ENCODE measurements at regions not wholly inside any gene's neighbourhood (a gene's known extent, or its start where the extent isn't known, plus 50 kb on each side); places are given as distances from the start of the nearest gene placed in this dataset.

DNA sequence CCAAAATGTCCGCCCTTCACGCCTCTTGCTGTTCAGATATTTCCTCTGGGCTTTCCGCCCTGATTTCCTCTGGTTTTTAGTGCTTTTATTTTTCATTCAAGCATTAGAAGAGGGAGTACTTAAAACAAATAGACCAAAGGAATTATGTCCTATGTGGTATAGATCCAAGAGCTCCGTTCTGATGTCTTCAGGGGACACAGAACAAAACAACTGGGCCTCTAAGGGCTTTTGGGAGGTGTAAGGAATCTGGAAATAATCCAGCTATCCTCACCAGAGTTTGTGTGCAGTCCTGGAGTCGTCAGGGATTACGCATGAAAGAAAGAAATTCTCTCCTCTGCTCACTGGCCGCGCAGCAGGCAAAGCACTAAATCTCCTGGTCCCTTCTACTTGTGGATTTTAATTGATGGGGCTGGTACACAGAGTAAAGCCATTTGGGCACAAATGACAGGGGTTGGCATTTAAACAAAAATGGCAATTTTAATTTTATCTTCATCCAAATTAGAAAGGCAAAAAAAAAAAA is 999.2 kb downstream of the ADGRL3 start:
- DNase-seq, result no peak

DNA sequence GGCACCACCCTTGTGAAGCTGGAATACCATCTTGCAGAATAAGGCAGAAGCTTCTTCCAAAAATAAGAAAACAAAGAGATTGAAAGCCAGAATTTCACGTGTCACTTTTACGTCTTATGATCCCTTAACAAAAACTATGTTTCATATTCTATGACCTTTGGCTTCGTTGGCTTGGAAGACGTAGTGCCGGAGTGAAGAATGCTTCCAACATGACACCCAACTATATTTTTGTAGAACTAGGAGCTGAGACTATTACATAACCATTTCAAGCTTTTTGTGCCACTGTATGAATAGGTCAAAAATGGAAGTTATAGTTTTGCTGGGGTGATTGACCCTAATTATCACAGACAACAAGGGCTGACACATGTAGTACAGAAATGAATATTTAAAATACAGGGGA is 996.2 kb downstream of the ADGRL3 start:
- no peak for DNase-seq

DNA sequence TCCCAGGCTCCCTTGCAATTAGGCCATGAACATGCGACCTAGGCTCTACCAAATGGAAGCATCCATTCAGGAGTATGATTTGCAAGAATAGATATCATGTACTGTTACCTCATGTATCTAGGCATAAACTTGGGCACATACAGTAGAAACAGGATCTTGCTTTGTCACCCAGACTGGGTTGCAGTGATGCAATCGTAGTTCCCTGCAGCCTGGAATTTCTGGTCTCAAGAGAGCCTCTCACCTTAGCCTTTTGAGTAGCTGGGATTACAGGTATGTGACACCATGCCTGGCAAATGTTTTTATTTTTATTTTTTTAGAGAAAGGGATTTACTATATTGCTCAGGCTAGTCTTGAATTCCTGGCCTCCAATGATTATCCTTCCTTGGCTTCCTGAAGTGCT is 994.2 kb downstream of the ADGRL3 start:
- no peak for DNase-seq

DNA sequence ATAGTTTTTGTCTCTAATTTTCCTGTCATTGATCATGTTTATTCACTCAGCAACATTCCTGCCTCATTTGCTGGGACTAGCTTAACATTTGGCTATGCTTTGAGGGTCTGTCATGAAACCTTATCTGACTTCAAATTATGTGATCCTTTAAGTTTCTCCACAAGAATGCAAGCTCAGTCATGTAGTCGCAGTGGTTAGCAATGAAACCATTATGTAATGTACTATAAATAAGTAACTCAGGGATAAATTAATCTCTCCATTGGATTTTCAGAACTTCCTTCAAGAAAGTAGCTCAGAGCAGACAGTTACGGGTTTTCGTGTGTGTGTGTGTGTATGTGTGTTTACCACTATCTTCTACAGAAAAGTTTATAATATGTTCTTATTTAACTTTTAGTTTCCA is 993.6 kb downstream of the ADGRL3 start:
- DNase-seq, result no peak

DNA sequence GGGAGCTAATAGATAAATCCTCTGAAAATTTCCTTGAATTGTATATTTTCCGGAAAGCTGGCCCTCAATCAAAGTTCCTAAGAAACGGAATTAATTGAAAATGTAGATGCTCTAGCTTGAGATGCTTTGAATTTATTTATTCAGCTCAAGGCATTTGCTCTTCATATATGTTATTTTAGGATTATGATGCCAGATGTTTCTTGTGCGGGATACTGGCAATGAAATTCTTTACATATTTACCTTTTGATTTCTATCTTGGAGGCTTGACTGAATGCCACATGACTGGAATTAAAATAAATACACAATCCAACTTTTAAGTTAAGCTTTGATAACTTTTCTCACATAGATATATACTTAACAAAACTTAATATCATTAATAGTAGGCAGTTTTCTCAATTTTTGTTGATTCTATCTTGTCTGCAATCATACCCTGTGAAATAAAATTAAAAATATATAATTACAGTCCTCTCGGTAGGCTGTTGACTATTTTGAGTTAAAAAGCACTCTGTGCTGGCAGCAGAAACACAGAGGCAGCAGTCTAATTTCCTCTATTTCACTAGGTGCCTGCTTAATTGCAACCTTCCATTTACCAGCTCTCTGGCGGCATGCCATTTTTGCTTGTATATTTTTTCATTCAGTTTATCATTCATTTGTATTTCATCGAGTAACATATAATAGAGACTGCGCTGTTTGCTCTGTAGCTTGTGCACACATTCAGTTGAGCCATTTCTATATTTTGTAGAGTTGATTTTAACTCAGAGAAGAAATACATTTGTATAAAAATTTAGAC is 991.5 kb downstream of the ADGRL3 start:
- no peak for DNase-seq

DNA sequence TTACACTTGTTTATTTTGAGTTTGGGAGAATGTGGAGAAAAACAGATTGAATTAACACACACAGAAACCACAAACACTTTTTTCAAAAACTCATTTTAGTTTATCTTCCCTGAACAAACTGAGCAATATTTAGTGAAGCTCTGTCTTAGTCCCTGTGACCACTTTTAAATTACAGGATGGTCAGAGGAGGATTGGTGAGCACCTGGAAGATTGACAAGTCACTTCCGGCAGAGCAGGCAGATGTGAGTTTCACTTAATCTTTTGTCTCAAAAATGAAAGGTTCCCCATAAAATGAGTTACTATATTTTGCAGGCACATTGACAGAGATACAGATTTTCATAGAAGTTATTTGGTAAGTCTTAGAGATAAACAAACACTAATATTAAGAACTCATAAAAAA is 970.1 kb downstream of the ADGRL3 start:
- no peak for DNase-seq

DNA sequence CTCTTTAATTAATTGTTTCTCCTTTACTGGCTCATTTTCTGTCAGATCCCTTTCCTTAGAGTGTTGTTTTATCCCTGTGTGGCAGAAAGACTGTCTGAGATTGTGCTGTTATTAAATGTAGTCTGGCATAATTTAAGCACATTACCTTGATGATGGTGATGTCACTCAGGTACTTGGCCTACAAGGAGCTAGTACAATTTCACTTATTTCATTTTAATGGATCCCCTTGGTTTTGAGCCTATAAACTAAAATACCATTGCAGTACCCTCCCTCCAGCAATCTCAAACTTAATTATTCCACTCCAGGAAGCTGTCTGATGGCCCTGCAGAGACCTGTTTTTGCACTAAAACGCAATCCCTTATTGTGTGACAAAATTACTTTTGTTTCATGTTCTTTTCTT is 968.6 kb downstream of the ADGRL3 start:
- no peak for DNase-seq

DNA sequence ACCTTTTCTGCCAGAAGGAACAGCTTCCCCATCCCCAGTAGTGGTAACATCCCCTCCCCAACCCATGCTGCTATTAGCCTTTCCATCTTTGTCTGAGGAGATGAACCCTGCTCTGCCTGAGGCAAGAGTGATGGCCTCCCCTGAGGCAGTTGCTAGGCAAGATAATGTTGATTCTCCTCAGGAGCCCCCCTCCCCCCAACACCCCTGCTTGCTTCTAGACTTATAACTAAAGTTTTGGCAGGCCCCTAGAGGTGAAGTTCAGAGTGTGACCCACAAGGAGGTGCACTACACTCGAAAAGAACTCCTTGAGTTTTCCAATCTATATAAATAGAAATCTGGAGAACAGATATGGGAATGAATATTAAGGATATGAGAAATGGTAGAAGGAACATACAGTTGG is 962.5 kb downstream of the ADGRL3 start:
- no peak for DNase-seq

DNA sequence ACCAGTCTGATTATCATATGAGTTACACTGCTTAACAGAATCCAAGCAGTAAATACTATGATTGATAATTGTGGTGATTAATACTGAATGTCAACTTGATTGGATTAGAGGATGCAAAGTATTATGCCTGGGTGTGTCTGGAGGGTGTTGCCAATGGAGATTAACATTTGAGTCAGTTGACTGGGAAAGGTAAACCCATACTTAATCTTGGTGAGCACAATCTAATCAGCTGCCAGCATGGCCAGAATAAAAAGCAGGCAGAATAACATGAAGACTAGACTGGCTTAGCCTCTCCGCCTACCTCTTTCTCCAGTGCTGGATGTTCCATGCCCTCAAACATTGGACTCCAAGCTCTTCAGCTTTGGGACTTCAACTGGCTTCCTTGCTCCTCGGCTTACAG is 961.3 kb downstream of the ADGRL3 start:
- no peak for DNase-seq

DNA sequence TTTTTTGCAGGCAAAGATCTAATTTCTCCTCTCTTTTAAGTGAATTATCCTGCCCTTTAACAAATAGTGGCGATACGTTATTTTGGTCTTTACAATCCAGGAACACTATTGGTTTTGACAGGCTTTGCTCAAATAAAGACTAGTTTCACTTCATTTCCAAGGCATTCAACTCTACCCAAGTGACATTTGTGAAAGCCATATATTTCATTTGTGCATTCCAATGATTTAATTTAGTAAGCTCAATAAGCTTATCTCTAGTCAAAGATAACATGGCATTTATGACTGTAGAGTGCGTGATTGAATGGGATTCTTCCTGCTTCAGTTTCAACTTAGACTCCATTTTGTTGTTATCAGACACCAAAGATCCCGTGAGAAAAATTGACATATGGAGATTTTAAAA is 959.8 kb downstream of the ADGRL3 start:
- DNase-seq, result no peak

DNA sequence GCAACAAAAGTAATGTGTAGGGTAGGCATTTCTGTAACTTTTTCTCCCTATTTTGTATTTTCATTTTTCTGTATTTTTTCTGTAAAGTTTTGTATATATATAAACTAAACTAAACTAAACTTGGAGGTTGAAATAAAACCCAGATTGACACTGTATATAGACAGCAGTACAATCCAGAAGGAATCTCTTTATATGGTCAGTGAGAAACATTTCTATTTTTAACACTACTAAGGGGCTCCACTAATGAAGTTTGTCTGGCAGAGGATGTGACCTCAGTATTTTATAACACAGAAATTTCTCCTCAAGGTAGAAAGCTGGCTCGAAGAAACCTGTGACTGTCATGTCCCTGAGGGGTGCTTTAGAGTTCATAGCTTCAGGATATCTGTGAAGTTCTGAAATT is 959.2 kb downstream of the ADGRL3 start:
- no peak for DNase-seq

DNA sequence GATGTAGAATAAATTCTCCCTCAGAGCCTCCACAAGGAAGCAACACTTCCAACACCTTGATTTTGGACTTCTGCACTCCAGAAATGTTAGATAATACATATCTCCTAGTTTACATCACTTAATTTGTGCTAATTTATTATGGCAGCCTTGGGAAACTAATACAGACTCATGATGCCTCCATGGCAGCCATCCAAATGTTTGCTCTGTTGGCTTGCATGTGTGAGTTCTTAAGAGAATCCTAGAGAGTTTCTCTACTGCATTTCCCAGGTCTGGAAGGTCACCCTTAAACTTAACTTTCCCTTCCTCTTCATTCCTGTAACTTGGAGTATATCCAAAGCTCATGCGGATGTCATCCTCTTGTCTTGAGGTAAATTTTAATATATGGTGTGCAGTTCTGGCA is 956.1 kb downstream of the ADGRL3 start:
- no peak for DNase-seq

DNA sequence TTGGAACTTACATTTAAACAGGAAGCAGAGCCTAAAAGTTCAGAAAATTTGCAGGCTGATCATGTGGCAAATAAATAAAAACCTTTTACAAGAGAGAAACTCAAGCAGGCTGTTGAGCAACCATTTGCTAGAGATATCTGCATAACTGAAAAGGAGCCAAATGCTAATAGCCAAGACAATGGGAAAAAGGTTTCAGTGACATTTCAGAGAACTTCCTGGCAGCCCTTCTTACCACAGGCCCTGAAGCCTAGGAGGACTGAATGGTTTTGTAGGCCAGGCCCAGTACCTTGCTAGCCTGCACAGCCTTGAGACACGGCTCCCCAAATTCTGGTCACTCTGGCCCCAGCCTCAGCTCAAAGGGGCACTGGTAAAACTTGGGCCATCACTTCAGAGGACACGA is 945.1 kb downstream of the ADGRL3 start:
- no peak for DNase-seq

DNA sequence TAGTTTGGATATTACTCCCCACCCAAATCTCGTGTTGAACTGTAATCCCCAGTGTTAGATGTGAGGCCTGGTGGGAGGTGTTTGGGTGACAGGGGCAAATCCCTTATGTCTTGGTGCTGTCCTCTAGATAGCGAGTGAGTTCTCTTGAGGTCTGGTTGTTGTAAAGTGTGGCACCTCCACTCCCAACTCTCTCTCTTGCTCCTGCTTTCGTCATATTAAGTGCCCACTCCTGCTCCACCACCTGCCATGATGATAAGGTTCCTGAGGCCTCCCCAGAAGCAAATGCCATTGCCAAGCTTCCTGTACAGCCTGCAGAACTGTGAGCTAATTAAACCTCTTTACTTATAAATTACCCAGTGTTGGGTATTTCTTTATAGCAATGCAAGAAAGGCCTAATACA is 944.3 kb downstream of the ADGRL3 start:
- DNase-seq, result no peak

DNA sequence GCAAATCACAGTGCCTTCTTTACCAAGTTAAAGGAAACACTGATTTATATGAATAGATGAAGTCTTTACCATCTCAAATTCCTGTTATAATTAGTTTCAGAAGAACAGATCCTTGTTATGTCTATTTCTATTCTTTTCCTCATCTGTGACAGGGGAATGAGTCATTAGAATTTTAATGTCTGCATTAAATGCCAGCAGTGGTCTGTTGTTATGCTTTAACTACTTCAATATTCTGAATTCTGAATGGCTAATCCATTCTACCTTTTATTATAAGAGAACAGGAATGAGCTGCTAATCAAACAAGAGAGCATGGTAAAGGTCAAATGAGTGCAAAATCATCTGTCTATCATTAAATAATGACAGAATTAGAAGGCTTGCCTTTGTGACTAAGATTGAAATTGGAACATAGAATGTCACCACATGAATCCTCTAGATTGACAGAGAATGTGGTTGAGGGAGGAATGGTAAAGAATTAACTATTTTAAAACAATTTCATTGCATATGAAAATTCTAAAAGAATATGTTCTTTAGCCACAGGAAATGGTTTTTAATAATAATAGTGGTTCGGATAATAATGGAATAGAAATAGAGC is 935.5 kb downstream of the ADGRL3 start:
- no peak for DNase-seq

DNA sequence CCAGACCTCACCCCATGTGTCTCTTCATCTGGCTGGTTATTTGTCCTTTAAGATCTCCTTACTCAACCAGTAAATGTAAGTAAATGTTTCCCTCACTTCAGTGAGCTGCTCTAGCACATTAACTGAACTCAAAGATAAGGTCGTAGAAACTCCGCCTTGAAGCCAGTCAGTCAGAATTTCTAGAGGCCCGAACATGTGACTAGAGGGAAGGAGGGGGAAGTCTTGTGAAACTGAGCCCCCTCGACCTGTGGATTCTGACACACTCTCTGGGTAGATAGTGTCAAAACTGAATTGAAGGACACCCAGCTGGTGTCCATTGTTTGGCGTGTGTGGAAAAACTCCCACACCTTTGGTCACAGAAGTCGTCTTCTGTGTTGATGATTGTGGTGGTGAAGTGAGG is 933.9 kb downstream of the ADGRL3 start:
- no peak for DNase-seq

DNA sequence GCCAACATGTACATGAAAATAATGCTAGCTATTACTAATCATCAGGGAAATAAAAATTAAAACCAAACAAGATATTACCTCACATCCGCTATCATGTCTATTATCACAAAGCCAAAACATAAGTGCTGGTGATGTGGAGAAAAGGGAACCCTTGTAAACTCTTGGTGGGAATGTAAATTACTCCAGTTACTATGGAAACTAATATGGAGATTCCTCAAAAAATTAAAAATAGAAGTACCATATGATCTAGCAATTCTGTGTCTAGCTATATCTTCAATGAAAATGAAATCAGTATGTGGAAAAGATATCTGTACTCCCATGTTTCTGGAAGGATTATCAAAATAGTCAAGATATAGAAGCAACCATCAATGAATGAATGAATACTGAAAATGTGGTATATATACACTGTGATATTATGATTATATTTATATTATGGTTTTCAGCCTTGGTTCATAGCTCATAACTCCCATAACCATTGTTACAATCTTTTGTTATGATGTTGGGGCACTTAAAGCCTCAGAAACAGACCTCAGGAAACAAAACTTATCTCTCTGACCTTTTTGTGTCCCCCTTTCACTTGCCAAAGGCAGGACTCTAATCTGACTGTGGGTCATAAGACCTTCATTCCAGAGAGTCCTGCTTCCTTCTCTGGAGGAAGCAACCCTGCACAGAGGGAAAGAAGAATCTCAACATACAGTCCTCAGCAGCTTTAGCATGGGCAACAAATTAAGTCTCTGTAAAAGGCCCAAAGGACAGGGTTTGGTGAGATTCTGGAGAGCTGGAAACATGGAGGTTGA is 933.2 kb downstream of the ADGRL3 start:
- DNase-seq, result no peak

DNA sequence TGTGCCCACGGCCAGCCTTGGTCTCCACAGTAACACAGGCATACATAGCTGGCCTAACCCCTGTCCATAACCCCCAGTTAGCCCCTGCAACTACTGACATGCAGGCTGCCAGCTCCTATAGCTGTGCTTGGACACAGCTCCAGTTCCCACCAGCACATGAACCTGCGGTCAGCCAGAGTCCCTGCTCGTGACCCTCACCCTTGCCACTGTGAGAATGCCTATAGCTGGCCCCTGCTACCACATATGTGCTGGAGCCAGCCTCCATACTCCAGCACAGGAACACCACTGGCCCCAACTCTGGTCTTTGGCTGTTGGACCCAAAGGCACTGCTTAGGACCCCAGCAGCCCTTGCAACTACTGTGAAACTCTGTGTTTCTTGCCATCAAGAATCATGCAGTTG is 930.9 kb downstream of the ADGRL3 start:
- DNase-seq, result no peak

DNA sequence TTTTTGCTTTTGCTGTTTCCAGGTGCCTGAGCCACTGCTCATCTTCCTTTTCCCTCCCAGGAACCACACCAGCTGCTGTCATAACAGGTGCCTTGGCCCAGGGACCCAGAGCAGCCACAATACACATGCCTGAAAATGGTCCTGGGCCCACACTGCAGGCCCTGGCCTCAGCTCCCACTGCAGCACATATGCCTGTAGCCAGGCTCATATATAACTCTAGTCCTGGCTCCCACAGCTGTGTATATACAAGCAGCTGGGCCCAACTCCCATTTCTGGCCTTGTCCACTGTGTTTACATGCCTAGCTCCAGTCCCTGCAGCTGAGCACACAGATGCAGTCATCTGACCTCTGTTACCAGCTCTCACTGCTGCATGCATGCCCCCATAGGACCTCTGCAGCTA is 930.5 kb downstream of the ADGRL3 start:
- no peak for DNase-seq

DNA sequence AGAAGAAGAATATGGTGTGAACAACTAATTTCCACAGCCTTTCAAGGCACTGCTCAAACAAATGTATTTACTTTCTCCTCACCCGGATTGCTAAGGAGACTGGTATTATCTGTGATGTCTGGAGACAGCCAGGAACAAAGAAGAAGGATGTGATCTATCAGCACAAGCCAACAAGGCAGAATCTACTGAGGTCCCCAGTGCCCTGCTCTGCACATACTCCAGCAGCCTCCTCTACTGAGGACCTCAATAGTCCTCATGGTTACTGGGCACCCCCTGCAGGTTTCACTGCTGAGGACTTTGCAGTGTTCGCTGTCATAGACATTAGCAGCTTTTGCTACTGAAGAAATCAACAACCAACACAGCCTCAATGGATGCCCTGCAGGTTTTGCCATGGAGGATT is 930.1 kb downstream of the ADGRL3 start:
- DNase-seq, result no peak

Measured in stimulated activated CD8-positive, alpha-beta memory T cell treated with anti-CD3 and anti-CD28 coated beads, Interleukin-4, amount 100 ng/mL, for 48 hours (primary cell).